Left renal cortex interstitium (tissue), 4 donors: ENCODE measurements at regions not wholly inside any gene's neighbourhood (a gene's known extent, or its start where the extent isn't known, plus 50 kb on each side); places are given as distances from the start of the nearest gene placed in this dataset.
"Not testable (repeated sequence)": the region's sequence is repeated elsewhere in the genome, so short reads cannot be mapped to it uniquely, and the experiment has no call there.

Experiments used
- DNase-seq, 4 donors: peaks; one replicate each; pipeline ENCODE4 v3.0.0-alpha.2; 2013; ENCODE audit warnings: low read depth in 4 of 4, low spot score in 2 of 4, missing footprints in 1 of 4

DNA sequence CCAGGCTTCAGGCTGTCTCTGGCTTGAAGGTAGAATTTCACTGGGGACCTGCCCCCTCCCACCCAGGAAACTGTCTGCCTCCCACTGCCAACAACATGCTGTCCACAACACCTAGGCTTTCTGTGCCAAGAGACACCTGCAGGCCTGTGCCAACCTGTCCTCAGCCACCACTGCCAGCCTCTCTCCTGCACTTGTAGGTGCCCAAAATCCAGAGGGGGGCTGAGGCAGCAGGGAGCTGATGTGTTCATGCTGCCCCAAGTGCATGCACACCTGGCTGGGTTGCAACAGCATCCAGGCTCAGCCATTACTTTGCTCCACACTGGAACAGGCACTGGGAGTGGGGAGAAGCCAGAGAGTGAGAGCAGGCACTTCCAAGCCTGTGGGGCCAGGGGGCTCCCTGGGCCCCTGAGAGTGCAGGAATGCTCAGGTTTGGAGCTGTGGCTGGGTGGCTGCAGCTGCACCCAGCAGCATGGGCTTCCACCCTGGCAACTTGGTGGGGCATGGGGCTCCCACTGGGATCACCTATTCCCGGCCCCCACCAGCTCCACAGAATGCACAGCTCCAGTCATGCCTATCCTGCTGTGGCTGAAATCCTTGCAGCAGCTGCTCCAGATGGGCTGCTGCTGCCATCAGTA, 218.1 kb upstream of the OBI1 start:
- no peak for DNase-seq

DNA sequence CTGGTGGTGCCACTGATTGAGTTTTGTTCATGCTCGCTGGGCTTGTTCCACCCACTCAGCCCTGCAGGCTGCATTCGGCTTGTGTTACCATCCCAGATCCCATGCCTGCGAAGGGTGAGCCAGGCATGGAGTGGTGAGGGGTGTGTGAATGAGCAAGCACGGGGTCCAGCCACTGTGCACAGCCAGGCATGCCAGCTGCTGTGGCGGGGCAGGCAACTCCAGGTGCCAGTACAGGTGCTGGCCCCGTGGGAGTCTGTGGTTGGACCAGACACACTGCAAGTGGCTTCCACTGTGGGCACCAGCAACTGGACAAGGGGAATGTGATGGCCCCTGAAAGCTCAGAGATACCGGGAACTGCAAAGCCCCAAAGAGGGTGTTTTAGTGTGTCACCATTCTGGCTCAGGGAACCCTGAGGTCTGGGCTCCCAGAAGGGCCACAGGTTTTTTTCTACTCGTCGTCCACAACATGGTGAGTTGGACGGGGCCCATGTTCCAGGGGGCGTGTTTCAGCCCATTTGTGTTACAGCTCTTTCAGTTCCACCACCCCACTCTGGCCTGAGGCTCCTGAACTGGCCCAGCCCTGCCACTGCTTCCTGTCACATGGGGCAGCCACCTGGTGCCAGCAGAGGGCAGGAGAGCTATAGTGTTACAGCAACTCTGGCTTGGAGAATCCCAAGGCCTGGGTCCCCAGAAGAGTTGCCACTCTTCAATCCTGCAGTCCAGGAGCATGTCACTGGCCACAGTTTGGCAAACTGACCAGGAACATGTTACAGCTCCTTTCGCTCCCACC, 217.0 kb upstream of the OBI1 start:
- DNase-seq: no peak

DNA sequence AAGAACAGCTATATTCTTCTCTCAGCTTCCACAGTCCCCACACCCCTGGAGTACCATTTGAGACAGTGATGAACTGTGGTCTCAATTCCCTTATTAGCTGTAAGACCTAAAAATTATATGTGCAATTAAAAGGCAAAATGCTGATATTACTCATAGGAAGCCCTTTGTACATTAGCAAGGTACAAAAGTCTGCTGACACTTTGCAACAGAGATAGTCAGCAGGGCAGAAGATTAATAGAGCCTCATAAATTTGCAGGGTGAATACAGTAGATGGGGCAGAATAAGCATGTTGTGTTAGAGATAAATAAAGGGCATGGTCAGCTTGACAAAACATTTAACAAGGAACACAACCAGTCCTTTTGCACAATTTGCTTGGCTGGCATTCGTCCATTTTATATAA, 210.0 kb upstream of the OBI1 start:
- DNase-seq: no peak

DNA sequence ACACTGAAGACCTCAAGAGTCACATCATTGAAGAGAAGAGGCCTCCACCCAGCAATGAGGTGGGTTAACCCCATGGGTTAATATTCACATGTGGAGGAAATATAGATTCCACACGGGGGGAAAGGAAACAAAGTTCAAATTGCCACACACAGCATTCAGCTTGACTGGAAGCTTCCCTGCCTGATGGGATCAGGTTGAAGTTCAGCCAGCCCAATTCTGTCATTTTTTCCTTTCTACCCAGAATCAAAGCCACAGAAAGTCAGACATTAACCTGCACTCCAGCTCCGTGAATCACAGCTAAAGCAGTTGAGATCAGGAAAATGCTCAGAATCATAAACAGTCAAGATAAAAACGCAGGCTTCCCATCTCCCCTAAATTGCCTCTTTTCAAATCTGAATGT, 208.7 kb upstream of the OBI1 start:
- DNase-seq: no peak

DNA sequence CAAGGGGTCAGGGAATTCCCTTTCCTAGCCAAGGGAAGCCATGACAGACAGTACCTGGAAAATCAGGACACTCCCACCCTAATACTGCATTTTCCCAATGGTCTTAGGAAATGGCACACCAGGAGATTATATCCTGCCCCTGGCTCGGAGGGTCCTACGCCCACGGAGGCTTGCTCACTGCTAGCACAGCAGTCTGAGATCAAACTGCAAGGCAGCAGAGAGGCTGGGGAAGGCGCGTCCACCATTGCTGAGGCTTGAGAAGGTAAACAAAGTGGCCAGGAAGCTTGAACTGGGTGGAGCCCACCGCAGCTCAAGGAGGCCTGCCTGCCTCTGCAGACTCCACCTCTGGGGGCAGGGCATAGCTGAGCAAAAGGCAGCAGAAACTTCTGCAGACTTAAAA, 207.1 kb upstream of the OBI1 start:
- not testable (repeated sequence) for DNase-seq

DNA sequence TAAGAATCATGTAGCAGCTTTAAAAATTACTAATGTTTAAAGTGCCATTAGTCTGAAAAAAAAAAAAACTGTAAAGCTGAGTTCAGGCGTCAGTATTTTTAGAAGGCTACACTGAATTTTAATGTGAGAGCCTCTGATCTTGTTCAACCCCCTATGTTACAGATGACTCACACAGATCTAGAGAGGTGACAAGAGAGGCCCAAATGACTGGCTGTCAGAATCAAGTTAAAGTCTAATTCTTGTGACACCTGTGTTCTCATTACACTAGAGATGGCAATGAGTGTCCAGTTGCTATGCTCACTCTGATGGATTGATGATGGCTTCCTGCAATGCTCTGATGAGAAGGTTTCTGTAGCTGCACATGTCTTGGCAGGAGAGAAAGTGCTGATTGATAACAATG, 203.5 kb upstream of the OBI1 start:
- DNase-seq: no peak

DNA sequence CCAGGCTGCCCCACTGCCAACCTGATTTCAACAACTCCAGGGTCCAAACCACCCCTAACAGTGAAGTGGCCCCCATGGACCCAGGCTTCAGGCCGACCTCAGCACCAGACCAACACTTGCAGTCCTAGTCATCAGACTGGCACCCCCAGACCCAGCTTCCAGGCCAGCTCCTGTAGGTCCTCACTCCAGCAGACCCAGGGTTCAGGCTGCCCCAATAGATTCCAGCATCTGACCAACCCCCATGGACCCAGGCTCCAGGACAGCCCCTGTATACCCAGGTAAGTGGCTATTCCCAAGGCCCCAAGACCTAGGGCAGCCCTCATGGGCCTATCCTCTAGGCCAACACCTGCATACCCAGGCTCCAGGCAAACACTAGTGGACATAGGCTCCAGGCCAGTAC, 193.8 kb upstream of the OBI1 start:
- no peak for DNase-seq

DNA sequence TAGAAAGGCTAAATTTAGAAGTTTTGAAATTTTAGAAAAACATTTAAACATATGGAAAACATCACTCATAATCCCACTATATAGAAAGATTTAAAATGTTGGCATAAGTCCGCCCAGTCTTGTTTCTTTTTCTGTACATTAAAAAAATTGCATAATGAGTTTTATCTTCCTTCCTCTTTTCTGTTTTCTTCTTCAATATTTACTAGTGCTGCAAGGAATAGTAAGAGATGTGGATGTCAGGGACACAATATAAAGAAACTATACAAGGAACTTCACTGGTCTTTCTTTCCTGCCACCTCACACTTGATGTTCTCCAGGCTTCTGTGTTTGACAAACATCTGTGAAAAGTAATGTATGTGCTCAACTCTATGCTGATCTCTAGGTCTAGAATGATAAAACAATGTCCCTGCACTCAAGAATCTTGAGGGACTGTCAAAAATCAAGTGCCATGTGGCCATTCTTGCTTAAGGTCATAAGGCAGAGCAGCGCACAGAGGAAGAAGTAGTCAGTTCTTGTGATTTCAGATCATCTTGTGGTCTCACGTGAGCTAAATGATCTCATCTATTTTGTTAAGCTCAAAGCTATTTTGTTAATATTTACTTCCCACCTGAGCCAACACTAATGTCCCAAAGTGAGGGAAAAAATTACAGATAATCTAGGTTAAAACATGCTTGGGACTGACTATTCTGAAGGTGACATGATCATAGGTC, 186.9 kb upstream of the OBI1 start:
- no peak for DNase-seq

DNA sequence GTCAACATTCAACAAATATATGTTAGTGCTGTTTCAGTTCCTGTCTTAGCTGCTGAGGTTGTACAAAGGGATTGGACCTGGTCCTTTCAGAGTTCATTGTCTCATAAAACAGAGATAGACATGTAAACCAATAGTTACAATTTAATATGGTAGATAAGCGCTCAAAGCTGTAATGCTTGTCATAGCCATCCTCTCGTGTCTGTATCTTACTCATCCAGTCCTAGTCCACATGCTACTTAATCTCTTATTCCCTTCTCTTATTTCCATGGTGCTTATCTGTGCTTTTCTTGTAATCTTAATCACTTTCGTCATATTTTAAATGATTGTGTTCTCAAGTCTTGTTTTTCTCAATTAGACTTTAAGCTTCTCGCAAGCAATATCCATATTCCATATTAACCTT, 185.2 kb upstream of the OBI1 start:
- DNase-seq: no peak

DNA sequence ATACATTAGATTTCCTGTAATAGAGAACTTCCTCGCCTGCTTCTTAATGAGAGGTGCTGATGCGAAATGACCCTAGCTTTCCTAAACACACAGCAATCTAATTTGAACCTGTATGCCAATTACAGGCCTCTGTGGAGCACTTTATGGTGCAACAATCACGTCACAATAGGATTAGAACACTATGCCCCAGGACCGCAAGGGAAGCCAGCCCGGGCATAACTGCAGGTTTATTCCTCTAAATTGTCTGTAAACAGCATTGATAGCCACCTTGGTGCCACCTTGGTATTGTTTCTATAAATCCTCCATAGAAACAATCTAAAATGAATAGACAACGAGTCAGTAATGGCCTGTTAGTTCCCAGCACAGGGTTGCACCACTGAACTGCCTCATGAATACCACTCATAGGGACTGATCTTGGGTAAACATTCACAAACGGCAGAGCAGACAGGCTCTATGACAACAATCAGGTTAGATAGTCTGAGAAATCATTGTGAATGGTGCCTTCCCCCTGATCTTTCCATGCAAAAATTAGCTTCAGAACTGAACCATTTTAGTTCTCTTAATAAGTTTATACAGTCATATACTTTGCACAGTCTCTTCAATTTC, 182.5 kb upstream of the OBI1 start:
- DNase-seq: no peak

DNA sequence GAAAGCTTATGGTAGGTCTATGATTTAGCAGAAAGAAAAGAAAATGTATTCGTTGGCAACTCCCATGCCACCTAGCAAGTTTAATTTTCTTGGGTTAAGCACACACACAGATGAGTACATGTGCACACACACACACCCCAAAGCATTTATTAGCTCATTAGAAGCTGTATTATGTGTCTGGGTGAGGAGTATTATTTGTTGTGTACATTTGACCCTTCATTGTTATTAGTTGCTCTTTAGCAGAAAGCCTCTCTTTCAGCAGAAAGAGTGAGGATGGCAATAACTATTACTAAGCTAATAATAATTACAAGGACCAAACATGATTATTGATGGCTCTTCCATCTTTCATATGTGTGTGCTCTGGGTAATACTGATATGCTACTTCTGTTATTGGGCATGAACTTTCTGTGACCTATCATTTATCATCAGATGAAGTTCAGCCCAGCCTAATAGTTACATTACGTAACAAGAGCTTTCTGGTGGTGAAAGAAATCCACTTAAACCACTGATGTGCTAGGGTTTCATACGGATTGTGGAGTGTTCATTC, 177.4 kb upstream of the OBI1 start:
- DNase-seq: no peak

DNA sequence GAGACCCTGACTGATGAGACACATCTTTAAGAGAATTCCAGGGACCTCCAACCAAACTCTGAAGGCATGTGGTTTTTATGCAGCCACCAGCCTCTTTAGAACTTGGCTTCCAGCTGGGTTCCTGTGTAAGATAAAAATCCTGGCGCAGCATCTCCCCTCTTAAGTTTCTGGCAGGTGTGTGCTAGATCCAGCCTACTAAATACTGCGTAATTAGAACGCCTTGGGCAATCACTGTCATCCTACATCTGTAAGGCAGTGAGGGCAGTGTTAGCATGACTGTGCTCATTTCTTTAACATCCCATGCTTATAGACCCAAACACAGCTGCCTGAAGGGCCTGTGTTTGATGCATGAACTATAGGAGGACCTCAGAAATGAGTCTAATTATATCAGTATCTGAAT, 173.5 kb upstream of the OBI1 start:
- no peak for DNase-seq

DNA sequence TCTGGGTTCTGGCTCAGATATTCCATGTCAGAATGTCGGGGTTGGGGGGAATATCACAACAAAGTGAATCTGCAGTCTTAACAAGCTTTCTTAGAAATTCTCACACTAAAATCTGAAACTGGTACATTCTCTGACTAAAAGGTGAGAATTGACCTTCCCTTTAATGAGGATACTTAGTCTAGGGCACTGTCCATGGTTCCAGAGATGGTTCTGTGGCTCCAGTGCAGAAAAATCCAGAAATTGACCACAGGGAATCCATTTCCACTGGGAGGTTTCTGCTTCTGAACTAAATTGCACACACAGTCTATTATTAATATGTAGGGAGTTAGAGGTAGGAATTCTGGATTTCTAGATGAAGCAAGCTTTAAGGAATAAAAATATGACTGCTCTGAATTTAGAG, 171.6 kb upstream of the OBI1 start:
- DNase-seq: no peak

DNA sequence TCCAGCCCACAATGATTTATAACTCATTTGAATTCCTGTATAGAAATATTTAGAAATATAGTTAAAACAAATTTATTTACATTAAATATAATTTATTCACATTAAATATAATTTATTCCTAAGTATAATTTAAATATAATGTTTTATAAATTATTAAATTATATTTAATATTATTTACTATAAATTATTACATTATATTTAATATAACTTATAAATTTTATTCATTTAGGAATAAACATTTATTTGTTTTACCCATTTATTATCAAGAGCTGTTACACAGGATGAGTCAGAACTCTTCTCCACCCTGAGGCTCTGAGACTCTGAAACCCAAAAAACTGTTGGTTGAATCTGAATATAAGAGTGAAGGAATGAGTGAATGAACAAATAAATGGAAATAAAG, 170.9 kb upstream of the OBI1 start:
- DNase-seq: no peak

DNA sequence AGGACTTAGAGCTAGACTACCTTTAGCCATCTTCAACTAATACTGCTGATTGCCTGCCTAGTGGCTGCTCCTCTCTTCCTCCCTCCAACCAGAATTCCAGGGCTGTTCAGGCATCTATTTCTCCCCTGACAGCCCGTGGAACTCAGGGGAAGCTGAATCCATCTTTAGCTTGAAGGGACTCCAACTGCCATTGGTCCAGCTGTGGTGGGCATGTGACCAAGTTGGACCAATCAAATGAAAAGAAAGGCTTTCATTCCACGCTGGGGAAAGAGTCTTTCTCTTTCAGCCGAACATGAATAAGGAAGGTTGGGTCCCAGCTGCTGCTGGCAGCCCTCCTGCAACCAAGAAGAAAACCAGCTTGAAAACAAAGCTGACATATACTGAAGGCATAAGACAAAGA, 168.5 kb upstream of the OBI1 start:
- DNase-seq: no peak

DNA sequence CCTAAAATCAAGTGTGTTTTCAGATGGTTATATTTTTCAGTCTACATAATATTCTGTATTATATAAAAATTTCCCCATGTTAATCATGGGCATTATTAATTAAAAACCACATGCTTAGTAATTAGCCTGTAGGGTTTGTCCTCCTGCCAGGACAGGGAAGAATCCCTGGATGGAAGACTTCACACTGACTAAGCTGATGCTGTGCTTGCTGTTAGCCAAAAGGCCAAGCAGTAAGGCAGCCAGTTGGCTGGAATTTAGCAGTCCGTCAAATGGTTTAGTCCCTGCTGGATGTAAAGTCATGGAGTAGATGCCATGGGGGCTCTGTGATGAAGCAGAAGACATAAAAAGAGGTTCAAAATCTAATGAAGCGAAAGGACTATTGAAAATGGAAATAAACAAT, 168.0 kb upstream of the OBI1 start:
- DNase-seq: no peak

DNA sequence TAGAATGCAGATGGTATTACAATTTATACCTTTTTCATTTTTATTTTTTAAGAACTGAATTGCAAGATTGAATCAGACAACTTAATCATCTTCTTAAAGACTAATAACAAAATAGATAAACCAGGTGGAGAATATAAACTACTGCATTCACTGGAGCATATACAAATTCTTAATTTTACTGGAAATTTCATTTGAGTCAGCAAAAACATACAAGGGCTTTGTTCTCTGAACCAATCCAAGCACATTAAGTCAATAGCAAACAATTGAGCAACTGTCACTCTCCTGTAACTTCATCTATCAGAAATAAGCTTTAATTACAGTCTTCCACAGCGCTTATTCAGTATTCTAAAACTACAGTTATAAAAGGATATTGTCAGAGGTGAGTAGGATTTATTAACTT, 167.4 kb upstream of the OBI1 start:
- DNase-seq: no peak

DNA sequence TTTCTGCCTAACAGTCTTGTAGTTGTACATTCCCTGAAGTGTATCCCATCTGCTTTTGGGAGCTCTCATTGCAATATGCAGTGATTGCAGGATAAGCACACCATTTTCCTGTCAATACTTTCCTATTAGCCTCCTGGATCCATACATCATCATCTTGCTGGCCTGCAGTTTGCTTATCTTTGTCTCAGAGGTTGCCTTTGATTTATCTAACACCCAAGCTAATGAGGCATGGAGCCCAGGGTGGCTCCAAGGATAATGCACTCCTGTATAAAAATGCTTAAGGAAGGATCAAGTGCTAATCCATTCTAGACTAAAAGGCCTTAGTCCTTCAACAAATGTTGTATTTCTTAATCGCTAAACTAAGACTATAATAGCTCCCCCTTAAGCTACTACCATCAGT, 161.6 kb upstream of the OBI1 start:
- DNase-seq: no peak

DNA sequence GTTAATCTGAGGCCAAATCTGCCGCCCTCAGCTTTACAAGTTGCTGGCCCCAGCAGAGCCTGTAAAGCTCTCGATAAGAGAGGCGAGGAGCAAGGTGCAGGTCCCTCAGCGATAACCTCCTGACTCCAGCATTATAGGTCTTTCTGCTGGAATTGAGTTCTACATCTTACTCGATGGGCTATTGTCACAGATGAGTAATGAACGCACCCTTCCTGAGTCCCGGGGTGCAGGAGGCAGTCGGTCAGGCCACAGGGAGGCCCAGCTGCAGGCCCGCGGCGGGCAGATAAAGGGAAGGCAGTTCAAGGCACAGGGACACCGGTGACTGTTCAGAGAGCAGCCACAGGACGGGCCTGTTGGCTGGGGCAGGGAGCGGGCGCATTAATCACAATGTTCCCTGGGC, 157.6 kb upstream of the OBI1 start:
- no peak for DNase-seq

DNA sequence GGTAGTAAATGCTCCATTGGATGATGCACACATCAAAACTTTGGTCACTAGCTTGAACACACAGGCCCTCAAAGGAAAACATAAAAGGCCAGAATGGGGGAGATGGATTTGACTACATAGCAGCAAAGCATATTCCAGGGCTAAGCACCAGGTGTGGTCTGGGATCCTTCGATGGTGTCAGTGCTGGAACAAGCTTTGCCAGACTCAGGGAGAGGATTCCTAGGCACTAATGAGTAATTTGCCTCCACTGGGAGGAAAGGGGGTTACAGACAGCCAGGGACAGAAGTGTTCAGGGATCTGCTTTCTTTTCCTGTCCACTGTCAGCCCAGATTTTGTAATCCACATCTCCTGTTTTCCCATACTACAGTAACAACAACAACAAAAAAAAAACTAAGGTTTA, 157.2 kb upstream of the OBI1 start:
- DNase-seq: no peak

DNA sequence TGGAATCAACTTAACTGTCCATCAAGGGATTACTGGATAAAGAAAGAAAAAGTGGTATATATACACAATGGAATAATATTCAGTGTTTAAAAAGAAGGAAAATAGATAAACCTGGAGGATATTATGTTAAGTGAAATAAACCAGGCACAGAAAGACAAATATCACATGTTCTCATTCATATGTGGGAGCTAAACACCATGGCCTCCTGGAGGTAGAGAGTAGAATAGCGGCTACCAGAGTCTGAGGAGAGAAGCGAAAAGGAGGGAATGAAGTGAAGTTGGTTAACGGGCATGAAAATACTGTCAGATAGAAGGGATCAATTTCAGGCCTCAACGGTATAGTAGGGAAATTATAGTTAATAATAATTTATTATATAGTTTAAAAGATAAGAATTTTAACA, 147.5 kb upstream of the OBI1 start:
- DNase-seq: no peak
